ENCODE measurements at regions not wholly inside any gene's neighbourhood (a gene's known extent, or its start where the extent isn't known, plus 50 kb on each side); places are given as distances from the start of the nearest gene placed in this dataset.

DNA sequence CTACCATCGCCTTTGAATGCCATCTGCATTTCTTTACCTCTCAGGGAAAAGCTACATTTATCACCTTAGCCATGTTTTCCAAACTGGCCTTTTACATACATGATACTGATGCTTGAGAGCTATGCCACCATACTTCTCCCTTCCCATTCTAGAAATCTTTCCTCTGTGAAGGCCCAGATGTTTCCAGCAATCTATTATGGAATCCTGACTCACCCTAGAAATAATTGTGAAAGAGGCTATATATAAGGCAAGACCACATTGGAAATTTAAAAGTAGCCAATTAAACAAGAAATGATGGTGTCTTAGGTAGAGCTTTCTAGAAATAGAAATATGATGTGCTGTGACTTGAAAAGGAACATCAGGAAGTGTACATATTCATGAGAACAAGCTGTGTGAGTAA, 389.7 kb downstream of the INHBA start:
- TF ChIP-seq, protein P1, sequence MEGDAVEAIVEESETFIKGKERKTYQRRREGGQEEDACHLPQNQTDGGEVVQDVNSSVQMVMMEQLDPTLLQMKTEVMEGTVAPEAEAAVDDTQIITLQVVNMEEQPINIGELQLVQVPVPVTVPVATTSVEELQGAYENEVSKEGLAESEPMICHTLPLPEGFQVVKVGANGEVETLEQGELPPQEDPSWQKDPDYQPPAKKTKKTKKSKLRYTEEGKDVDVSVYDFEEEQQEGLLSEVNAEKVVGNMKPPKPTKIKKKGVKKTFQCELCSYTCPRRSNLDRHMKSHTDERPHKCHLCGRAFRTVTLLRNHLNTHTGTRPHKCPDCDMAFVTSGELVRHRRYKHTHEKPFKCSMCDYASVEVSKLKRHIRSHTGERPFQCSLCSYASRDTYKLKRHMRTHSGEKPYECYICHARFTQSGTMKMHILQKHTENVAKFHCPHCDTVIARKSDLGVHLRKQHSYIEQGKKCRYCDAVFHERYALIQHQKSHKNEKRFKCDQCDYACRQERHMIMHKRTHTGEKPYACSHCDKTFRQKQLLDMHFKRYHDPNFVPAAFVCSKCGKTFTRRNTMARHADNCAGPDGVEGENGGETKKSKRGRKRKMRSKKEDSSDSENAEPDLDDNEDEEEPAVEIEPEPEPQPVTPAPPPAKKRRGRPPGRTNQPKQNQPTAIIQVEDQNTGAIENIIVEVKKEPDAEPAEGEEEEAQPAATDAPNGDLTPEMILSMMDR (IDR thresholded peaks at IDR 0.05) = no peak
- no peak for TF ChIP-seq POLR2A (IDR thresholded peaks at IDR 0.05)
